ENCODE measurements at regions not wholly inside any gene's neighbourhood (a gene's known extent, or its start where the extent isn't known, plus 50 kb on each side); places are given as distances from the start of the nearest gene placed in this dataset.

- no peak for DNase-seq (ENCODE audit: low read depth)
- H3K4me3 ChIP-seq (ENCODE audit: low read length), result no peak overlapping the region
- TF ChIP-seq CTCF (conservative IDR thresholded peaks at IDR 0.05; ENCODE audit: low read length), result no peak
Measured at GRCh38 chr14:26209699-26210098, 388.1 kb downstream of the NOVA1 start.

- DNase-seq (ENCODE audit: low read depth), result no peak
Measured at GRCh38 chr14:26206640-26207039, 391.2 kb downstream of the NOVA1 start.

GRCh38 chr14:26204728-26205479, 392.9 kb downstream of the NOVA1 start:
- no peak overlapping the region; the same call in none of the 2 replicates for H3K4me3 ChIP-seq (ENCODE audit: low read length)
- DNase-seq (ENCODE audit: low read depth), result no peak
- TF ChIP-seq CTCF (conservative IDR thresholded peaks at IDR 0.05; ENCODE audit: low read length), result no peak

More at GRCh38 chr14:26206640-26207039, 391.2 kb downstream of the NOVA1 start:
- no peak overlapping the region for H3K4me3 ChIP-seq (ENCODE audit: low read length)
- TF ChIP-seq CTCF (conservative IDR thresholded peaks at IDR 0.05; ENCODE audit: low read length), result peak; percentile 19

- DNase-seq (ENCODE audit: low read depth), result no peak
- no peak for TF ChIP-seq CTCF (conservative IDR thresholded peaks at IDR 0.05; ENCODE audit: low read length)
- no peak overlapping the region for H3K4me3 ChIP-seq (ENCODE audit: low read length)
Measured at GRCh38 chr14:26204366-26204727, 393.5 kb downstream of the NOVA1 start.

- peak; percentile 7 for DNase-seq (ENCODE audit: low read depth)
- no peak overlapping the region for H3K4me3 ChIP-seq (ENCODE audit: low read length)
- no peak for TF ChIP-seq CTCF (conservative IDR thresholded peaks at IDR 0.05; ENCODE audit: low read length)
Measured at GRCh38 chr14:26200687-26201086, 397.1 kb downstream of the NOVA1 start.

GRCh38 chr14:26199590-26200370, 398.1 kb downstream of the NOVA1 start:
- H3K4me3 ChIP-seq (ENCODE audit: low read length), result no peak overlapping the region
- no peak for TF ChIP-seq CTCF (conservative IDR thresholded peaks at IDR 0.05; ENCODE audit: low read length)
- DNase-seq (ENCODE audit: low read depth), result peak; percentile 70

- DNase-seq (ENCODE audit: low read depth), result no peak
- TF ChIP-seq CTCF (conservative IDR thresholded peaks at IDR 0.05; ENCODE audit: low read length), result no peak
- H3K4me3 ChIP-seq (ENCODE audit: low read length), result no peak overlapping the region
Measured at GRCh38 chr14:26199096-26199495, 398.7 kb downstream of the NOVA1 start.

Data from AG10803 (cell line).